HG03135 (cell line): ENCODE measurements at regions not wholly inside any gene's neighbourhood (a gene's known extent, or its start where the extent isn't known, plus 50 kb on each side); places are given as distances from the start of the nearest gene placed in this dataset.

Experiments used
- ATAC-seq: cut with Tn5 transposase; IDR thresholded peaks from one replicate; pipeline ENCODE4 v1.9.1; 2021; ENCODE audit warnings: mild to moderate bottlenecking, moderate library complexity; ENCODE audit not compliant: unreplicated experiment

DNA sequence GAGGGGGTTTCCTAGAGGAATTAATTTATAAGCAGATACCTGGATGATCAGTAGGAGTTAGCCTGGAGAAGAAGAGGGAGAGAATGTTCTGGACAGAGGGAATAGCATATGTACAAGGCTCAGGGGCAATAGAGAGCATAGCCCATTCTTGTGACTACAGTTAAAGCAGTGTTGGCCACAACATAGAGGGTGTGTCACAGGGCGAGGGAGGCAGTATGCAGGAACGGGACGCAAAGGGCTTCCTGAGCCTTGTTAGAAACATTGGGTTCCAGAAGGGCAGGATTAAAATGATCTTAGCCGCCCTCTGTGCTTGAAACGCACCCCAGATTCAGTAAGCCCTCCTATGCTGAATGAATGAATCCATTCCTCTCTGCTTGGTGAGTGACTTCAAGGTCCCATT, 142.2 kb upstream of the PWP1 start:
- no peak for ATAC-seq

DNA sequence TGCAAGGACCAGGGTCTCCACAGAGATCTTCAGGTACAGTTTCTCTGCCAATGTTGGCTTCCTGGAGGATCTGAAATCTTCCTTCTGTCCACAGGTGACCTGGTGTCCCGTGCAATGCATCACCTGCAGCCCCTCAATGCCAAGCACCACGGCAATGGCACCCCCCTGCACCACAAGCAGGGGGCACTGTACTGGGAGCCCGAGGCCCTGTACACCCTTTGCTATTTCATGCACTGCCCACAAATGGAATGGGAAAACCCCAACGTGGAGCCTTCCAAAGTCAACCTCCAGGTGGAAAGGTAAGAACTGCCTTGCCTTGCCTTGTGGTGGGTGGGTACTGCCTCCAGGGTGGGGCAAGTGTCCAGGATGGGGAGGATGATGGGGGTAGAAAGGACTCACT, 141.8 kb upstream of the PWP1 start:
- no peak for ATAC-seq

DNA sequence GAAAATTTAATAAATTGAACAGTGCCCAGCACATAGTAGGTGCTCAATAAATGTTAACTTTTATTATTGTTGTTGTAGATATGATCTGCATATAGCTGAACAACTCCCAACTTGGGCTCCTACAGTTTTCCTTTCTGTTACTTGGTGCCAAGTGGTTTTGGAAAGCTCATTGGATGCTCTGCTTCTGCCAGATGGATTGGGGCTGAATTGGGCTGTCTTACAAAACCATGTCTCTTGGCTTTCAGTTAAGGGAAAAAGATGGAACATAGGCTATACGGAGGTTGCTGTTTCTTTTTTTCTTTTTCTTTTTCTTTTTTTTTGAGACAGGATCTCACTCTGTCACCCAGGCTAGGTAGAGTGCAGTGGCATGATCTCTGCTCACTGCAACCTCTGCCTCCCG, 140.7 kb upstream of the PWP1 start:
- no peak for ATAC-seq

DNA sequence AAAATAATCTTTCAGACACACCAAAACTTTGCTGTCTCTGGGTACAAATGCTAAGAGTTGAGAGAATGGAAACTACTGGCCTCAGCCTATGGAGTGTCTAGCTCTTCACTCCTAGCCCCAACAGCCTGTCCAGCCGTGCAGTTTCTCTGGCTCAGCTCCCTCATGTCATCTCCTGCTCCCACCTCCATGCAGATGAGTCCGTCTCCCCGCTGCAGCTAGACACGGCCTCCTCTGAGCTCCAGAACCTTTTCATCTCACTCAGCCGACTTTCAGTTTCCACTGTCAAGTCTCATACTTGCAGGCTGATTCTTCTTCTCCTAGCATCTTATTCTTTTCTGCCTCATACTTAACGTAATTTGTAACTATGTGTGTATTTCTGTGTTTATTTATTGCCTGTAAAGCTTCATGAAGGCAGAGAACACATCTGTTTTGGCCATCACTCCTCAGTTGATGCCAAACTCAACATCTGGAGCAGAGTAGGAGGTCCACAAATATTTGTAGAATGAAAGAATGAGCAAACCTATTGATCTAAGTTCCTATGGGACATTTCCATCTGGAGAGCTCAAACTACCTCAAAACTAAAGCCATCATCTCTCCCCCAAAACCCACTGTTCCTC, 139.8 kb upstream of the PWP1 start:
- no peak for ATAC-seq

DNA sequence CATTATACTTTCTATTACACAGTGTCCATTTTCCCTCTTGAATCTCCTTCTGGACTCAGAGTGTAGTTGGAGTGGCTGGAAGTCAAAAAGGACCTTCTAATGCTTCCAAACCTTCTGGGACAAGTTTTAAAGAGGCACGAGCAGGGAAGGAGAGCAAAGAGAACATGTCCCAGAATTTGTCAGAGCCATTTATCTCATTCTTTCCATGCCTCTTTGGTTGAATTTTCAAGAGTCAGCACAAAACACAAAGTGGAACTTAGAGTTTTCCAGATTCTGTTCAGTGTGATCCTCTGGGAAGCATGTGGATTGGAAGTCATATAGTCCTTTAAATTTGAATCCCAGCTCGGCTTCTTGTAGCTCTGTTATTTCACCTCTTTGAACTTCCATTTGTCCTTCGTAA, 138.2 kb upstream of the PWP1 start:
- ATAC-seq, result no peak

DNA sequence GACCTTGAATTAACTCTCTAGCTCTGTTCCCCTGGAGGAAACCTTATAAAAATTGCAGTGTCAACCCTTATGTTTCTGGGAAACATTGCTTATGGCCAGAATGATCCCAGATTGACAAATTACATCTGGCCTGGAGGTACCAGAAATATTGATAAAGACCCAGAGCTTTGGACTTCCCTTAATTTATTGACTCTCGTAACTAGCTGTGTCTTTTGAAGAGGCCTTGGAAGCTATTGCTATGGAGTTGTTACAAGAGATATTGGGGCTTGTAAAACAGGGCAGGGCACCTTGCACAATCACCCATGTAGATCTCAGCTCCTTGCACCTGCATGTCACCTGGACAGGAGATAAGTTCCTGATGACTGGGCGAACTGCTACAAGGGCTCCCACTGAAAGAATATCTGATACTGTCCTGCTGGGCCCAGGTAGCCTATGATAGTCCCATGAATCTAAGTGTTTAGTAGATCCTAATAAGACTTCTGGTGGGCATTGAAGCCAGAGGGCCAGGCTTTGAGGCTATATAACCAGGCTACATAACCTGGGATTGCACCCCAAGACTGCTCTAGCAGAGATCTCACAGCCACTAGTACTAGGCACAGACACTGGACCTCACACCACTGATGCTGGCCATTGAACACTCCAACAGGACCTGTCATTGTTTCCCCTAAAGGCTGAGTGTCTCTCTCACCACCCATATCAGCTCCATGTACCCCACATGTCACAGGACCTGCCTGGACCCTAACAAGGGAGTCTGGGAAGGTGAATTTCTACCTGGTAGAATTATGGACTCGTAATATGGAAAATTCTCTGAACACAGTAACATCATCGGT, 135.7 kb upstream of the PWP1 start:
- ATAC-seq, result no peak

DNA sequence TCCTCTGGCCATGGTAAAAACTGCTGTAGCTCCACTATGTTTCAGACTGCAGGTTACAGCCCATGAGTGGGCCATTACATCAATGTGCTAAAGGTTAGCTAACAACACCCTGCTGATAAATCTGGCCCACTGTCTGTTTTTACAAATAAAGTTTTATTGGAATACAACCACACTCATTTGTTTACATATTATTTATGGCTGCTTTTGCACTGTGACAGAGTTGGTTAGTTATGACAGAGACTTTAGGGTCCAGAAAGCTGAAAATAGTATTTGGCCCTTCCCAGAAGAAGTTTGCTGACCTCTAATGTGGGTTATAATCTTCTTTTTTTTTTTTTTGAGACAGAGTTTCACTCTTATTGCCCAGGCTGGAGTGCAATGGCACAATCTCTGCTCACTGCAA, 134.2 kb upstream of the PWP1 start:
- no peak for ATAC-seq

DNA sequence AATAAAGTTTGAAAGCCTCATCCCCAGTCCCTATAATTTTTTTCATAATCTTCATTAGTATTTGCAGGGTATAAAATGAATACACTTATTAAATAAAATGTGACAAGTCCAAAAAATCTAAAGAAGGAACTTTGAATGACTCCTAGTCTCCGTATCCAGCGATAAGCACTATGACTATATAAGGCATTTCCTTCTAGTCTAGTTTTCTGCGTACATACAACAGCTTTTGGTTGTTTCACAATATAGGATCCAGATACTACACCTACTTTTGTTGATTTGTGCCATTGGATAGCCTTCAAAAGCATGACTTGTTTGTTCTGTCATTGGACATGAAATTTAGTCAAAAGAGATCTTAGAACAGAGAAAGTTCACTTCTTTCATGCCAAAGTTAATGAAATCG, 133.3 kb upstream of the PWP1 start:
- no peak for ATAC-seq

DNA sequence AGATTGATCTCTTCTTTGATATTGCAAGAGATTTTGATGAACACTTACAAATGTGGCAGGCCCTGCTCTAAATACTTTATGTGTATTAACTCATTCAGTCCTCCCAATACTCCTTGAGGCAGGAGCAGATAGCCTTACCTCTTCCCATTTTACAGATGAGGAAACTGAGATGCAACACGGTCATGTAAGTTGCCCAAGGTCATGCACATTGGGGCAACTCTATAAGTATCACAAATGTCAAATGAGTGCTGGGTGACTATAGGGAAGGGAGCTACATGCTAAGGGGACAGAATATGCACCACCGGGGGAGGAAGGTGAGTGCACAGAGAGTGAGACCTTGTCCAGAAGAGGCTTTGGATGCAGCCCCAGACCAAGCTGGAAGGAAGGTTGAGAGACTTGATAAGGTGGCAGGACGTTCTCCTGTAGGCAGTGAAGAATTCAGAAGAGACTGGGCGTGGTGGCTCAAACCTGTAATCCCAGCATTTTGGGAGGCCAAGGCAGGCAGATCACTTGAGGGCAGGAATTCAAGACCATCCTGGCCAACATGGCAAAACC, 132.3 kb upstream of the PWP1 start:
- no peak for ATAC-seq

DNA sequence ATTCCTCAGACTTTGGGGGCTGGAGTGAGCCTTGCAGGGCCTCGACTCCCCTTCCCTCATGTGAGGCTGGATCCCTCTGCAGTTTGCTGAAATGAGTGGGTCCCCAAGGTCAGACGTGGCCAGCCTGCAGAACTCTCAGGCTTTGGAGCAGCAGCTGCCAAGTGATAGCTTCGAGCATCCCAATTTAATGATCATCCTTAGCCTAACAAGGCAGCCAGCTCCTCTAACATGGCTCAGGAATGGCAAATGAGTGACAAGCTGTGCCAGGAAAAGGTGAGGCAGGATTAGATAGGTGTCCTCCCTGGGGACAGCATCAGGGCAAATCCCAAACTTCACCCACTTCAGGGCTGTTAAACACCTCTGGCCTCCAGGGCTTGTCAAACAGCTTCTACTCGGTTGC, 130.7 kb upstream of the PWP1 start:
- ATAC-seq, result no peak

DNA sequence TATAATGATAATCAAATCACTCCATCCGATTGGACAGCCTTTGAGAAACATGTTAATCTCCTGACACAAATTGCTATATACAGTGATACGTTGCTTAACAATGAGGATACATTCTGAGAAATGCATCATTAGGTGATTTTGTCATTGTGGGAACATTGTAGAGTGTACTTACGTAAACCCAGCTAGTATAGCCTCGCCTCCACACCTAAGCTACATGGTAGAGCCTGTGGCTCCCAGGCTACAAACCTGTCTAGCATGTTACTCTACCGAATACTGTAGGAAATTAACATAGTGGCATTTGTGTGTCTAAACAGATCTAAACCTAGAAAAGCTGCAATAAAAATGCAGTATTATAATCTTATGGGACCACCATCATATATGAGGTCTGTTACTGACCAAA, 128.6 kb upstream of the PWP1 start:
- no peak for ATAC-seq

DNA sequence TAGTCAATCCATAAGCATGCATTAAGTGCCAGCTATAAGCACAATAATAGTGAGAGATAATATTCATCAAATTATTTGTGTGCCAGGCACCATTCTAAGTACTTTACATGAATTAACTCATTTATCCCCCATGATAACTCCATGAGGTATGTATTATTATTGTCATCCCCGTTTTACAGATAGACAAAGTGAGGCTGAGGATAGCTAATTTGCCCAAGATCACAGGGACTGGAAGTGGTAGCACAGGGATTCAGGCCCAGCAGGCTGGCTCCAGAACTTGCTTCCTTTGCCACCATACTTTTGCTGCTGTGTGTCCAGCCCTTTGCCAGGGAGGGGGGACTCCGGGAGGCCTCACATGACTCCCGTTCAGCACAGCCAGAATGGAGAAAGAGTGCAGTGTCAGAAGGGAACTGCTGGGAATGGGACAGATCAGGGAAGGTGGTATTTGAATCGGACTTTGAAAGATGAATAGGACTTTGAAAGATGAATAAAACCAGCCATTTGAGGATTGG, 128.0 kb upstream of the PWP1 start:
- no peak for ATAC-seq

DNA sequence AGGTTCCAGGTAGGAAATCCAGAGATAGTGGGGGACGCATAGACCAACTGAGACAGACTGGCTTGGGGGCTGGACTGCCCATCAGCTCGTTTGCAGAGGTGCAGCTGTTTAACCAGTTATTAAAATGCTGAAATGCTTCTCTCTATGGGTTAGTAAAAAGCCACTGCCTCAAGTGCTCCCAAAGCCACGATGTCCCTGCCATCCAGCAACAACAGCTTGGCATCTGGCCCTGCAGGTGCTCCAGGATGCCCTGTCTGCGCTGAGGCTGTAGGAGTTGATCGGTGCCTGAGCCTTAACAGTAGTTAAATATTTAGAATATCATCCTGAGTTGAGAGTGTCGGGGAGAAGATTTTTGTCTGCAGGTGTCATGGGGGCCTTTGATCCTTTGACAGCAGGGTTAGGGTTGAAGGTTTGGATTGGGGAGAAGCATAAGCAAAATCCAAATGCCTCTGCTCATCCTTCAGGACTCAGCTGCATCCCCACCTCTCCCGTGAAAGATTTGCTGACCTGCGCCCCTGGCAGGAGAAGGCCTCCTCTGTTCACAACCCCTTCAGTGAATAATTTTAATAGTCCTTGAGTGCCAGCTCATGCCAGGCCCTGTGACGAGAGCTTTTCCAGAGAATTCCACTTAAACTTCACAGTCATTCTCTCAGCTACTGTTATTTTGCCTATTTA, 127.3 kb upstream of the PWP1 start:
- no peak for ATAC-seq

DNA sequence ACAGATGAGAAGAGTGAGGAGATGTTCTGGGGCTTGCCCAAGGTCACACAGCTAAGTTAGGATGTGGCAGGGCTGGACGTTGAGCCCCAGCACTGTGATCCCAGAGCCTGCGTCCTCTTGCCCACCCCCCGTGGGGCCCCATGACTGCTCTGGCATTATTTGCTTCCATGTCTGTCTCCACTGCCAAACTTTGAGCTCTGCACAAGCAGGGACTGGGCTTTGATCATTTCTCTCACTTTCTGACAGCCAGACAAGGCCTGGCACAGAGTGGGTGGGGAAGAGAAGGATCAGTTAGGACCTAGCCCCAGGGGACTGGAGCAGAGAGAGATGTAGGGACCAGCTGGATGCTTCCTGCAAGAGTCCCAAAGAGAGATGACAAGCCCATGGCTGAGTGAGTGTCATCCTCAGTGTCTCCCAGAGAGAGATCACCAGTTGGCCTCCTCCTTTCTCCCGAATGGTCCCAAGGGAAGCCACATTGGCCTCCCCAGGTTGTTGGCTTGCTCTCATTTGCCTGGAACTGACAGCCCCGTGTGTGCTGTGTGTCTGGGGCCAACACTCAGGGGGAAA, 126.7 kb upstream of the PWP1 start:
- no peak for ATAC-seq

DNA sequence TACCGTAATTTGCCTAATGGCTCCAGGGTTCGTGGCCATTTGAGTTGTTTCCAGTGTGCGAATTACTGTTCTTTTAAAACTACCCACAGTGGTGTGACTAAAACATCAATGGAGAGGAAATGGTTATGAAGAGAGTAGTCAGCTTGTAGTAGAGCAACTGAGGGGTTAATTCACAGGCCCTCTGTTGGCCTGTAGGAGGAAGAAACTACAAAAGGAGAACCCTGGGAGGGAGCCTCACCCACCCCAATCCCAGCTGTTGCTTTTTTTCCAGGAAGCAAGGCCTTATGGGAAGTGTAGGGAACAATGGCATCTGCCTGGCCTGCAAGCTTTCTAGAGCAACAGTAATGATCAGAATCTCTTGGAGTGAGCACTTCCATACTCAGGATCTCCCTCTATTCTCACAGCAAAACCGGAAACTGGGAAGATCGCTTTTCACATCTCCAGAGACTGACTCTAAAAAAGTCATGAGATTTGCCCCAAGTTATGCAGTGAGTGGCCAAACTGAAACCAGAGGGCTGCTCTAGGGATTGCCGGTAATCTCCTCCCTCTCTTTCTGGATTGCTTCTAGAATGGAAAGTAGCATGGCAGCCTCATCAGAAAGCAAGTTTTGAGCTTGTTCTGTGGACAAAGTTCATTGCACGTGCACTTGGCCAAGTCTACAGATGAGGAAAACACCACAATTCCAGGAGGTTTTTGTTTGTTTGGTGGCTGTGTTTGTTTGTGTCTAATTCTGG, 125.3 kb upstream of the PWP1 start:
- ATAC-seq, result no peak

DNA sequence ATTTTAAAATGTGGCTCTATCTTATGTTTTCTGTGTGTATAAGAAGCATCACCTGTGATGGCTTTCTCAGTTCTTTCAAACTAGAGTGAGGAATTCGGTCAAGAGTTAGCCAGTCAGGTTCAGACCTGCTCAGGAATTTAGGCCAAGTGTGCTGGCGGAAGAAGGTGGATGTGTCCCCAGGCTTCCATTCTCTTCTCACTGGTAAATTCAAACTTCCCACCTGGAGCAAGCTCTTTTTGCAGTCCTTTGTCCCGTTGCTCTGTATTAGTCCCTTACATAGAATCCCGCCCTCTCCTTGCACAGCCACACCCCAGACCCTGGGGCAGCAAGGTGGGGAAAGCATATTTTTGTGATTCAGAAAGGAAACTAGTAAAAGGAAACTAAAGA, 124.7 kb upstream of the PWP1 start:
- ATAC-seq, result no peak

DNA sequence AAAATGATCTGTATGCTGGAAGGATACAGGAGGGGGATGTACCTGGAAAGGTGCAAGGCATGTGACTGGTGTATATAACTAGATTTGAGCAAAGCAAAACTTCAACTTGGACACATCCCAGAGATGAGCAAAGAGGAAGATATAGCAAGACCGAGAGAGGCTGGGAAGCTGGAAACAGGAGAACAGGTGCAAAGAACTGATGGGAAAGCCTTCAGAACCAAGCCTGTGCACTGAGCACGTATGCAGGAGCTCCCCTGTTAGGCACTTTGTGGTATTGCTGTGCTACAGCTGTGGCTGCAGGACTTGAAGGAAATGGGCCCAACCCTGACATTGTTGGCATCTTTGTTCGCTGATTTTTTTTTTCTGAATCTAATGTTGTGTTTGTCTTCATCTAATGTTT, 120.7 kb upstream of the PWP1 start:
- ATAC-seq, result no peak

DNA sequence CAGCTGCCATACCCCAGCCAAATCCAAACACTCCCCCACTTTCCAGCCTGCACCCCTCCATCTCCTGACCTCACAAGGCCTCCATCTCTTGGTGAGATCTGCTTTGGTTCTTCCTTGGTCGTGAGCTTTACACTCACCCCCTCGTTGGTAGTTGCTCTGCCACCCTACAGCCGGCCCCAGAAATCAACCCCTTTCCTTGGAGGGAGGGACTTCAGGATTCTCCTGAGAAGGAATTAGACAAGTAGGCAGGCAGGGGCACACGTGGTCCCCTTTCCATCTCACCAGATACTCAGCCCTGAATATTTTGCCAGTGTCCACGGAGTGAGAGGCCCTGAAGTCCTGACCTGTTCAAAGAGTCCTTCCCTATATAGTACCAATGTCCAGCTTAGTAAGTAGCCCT, 120.0 kb upstream of the PWP1 start:
- no peak for ATAC-seq

DNA sequence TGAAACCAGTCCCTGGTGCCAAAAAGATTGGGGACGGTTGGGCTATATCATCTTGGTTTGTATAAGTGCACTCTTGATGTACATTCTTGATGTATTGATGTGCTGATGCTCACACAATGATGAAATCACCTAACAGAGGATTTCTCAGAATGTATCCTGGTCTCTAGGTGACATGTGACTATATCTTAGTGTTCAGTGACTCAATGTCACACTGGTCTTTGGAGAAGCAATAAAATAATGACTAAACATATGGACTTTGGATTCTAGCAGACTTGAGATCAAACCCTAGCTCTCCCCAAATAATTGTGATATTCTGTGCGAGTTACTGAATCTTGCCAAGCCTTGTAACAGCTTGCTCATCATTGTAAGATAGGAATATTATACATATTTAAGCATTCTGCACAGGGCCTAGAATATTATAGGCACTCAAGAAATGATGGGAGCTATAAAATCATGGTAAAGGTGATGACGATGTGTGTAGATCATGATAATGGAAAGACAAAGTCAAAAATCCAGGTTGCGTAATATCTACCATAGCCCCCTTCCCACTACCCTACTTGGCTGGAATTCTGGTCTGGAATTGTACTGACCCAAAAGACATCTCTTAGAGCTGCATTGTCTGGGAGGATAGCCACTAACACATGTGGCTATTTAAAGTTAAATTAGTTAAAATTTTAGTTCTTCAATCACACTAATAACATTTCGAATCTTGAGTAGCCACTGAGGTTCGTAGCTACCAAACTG, 117.6 kb upstream of the PWP1 start:
- no peak for ATAC-seq

DNA sequence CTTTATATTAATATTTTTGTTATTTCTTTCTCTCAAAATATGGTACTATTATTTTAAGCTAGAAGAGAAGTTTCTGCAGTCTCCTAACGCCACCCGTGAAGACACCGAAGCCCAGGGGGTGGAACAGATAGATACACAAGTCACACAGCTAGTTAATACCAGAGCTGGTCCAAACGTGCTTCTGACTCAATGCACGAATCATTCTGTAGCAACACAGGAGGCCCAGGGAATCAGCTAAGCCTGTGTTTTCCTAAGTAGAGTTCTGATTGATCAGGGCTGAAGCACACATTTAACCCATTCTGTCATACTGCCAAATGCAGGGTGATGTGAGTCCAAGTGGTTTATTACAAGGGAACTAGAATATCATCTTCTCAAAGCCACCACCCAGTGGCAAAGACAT, 116.9 kb upstream of the PWP1 start:
- ATAC-seq, result no peak
